H1 (cell line): ENCODE measurements at regions not wholly inside any gene's neighbourhood (a gene's known extent, or its start where the extent isn't known, plus 50 kb on each side); places are given as distances from the start of the nearest gene placed in this dataset.
"Not testable (repeated sequence)": the region's sequence is repeated elsewhere in the genome, so short reads cannot be mapped to it uniquely, and the experiment has no call there.

Experiments
- CTCF ChIA-PET: fragments of 300-600 bp; sonication (Branson Sonifier 250); formaldehyde crosslinking; loops from one replicate; lab custom pipeline; 2021; ENCODE audit not compliant: partially characterized antibody; lab: Charles Lee
- POLR2A ChIA-PET: fragments of 300-600 bp; sonication (Branson Sonifier 250); formaldehyde crosslinking; loops from one replicate; lab custom pipeline; 2021; ENCODE audit warnings: inconsistent platforms; ENCODE audit not compliant: partially characterized antibody; lab: Charles Lee
- DNase-seq, 2 experiments: peaks; one replicate each; pipeline versions ENCODE4 v3.0.0 to v3.0.0-alpha.2; 2010 to 2022; ENCODE audit warnings: low spot score in 2 of 2, low read depth in 1 of 2, mixed read lengths in 1 of 2
- FAIRE-seq: peaks from 2 replicates; lab custom pipeline; 2011; peaks lifted over from hg19 to GRCh38; lab: Jason Lieb, UNC
- H2AFZ ChIP-seq: 2 replicates; pipeline ENCODE4 v1.8.1; 2012; ENCODE audit warnings: low read length, inconsistent platforms
- H2AK5ac ChIP-seq: 2 replicates; pipeline ENCODE4 v1.6.1; 2013; ENCODE audit warnings: low read depth, low read length
- H2BK120ac ChIP-seq: replicated peaks from 2 replicates; pipeline ENCODE3; 2013; ENCODE audit warnings: low read depth, low read length, inconsistent platforms
- H2BK12ac ChIP-seq: 2 replicates; pipeline ENCODE4 v1.6.1; 2013; ENCODE audit warnings: low read depth, low read length
- H2BK15ac ChIP-seq: 2 replicates; pipeline ENCODE4 v1.6.1; 2013; ENCODE audit warnings: low read length
- H2BK20ac ChIP-seq: 2 replicates; pipeline ENCODE4 v1.6.1; 2013; ENCODE audit warnings: low read length
- H2BK5ac ChIP-seq: 2 replicates; pipeline ENCODE4 v1.6.1; 2013; ENCODE audit warnings: low read depth, low read length
- H3K14ac ChIP-seq: 2 replicates; pipeline ENCODE4 v1.6.1; 2013; ENCODE audit warnings: inconsistent platforms; ENCODE audit not compliant: insufficient read length
- H3K18ac ChIP-seq: 2 replicates; pipeline ENCODE4 v1.6.1; 2013; ENCODE audit warnings: low read length; ENCODE audit errors: extremely low read depth
- H3K23ac ChIP-seq: 2 replicates; pipeline ENCODE4 v1.6.1; 2013; ENCODE audit warnings: inconsistent platforms; ENCODE audit not compliant: insufficient read length
- H3K23me2 ChIP-seq: 2 replicates; pipeline ENCODE4 v1.6.1; 2013; ENCODE audit warnings: low read depth, low read length
- H3K27ac ChIP-seq: 2 replicates; pipeline ENCODE4 v1.6.1; 2011; ENCODE audit warnings: low read depth, low read length, inconsistent platforms
- H3K27me3 ChIP-seq, 4 experiments: replicated peaks in 1 of 4; 1 replicate in 1 of 4; 2 replicates in 3 of 4; pipeline versions ENCODE4 v1.6.1 to v1.8.1; 2011 to 2013; ENCODE audit warnings: low read length in 3 of 4, mild to moderate bottlenecking in 3 of 4, inconsistent platforms in 2 of 4, mixed read lengths in 2 of 4, moderate library complexity in 1 of 4; ENCODE audit not compliant: control insufficient read depth in 3 of 4, insufficient read depth in 3 of 4; ENCODE audit errors: extremely low read depth in 1 of 4
- H3K36me3 ChIP-seq, 4 experiments: 2 replicates each; pipeline versions ENCODE4 v1.6.1 to v1.8.1; 2011 to 2013; ENCODE audit warnings: mild to moderate bottlenecking in 4 of 4, low read length in 3 of 4, moderate library complexity in 2 of 4, control low read depth in 1 of 4, inconsistent platforms in 1 of 4; ENCODE audit not compliant: insufficient read depth in 4 of 4, control insufficient read depth in 2 of 4
- H3K4ac ChIP-seq: replicated peaks from 2 replicates; pipeline ENCODE3; 2013; ENCODE audit warnings: low read length, low read depth, mixed read lengths, inconsistent platforms; ENCODE audit not compliant: insufficient read length
- H3K4me1 ChIP-seq, 4 experiments: replicated peaks in 1 of 4; 1 replicate in 1 of 4; 2 replicates in 3 of 4; pipeline versions ENCODE4 v1.6.1 to v1.8.1; 2011 to 2013; ENCODE audit warnings: low read length in 3 of 4, inconsistent platforms in 2 of 4, mixed read lengths in 1 of 4; ENCODE audit not compliant: insufficient read depth in 4 of 4, control insufficient read depth in 3 of 4
- H3K4me2 ChIP-seq, 2 experiments: 2 replicates each; pipeline versions ENCODE4 v1.6.1 to v1.8.1; 2011 to 2013; ENCODE audit warnings: low read depth in 2 of 2, low read length in 2 of 2, control low read depth in 1 of 2, inconsistent platforms in 1 of 2, mild to moderate bottlenecking in 1 of 2; ENCODE audit not compliant: insufficient read depth in 1 of 2
- H3K4me3 ChIP-seq, 4 experiments: fragments of 200-600, 300-600 bp in 1 of 4; sonication (generic), shearing (Covaris generic), sonication (Bioruptor Twin) in 1 of 4; 2 replicates each; pipeline versions ENCODE4 v1.5.1 to v1.8.1; 2011 to 2016; ENCODE audit warnings: low read length in 4 of 4, low read depth in 3 of 4, control low read depth in 2 of 4, inconsistent platforms in 2 of 4, mild to moderate bottlenecking in 2 of 4, mixed read lengths in 1 of 4, moderate library complexity in 1 of 4; ENCODE audit not compliant: insufficient read depth in 2 of 4; ENCODE audit errors: extremely low read depth in 1 of 4
- H3K56ac ChIP-seq: replicated peaks from 2 replicates; pipeline ENCODE3; 2013; ENCODE audit warnings: low read depth, mild to moderate bottlenecking, mixed read lengths, low read length, inconsistent platforms; ENCODE audit not compliant: insufficient read length
- H3K79me1 ChIP-seq: 2 replicates; pipeline ENCODE4 v1.6.1; 2013; ENCODE audit warnings: low read depth, low read length, control low read depth
- H3K79me2 ChIP-seq, 2 experiments: 2 replicates each; pipeline versions ENCODE4 v1.6.1 to v1.8.1; 2012 to 2013; ENCODE audit warnings: low read length in 2 of 2, mild to moderate bottlenecking in 2 of 2, inconsistent platforms in 1 of 2; ENCODE audit not compliant: insufficient read depth in 2 of 2, control insufficient read depth in 1 of 2
- H3K9ac ChIP-seq, 4 experiments: replicated peaks in 1 of 4; 1 replicate in 1 of 4; 2 replicates in 3 of 4; pipeline versions ENCODE4 v1.6.1 to v1.8.1; 2011 to 2013; ENCODE audit warnings: low read depth in 3 of 4, low read length in 3 of 4, control low read depth in 2 of 4, mild to moderate bottlenecking in 2 of 4, moderate library complexity in 2 of 4, inconsistent platforms in 1 of 4; ENCODE audit errors: extremely low read depth in 1 of 4
- H3K9me3 ChIP-seq, 2 experiments: 2 replicates each; pipeline versions ENCODE4 v1.6.1 to v1.8.1; 2012 to 2013; ENCODE audit warnings: mild to moderate bottlenecking in 2 of 2, moderate library complexity in 2 of 2, control low read depth in 1 of 2, inconsistent platforms in 1 of 2, low read depth in 1 of 2, low read length in 1 of 2, mixed read lengths in 1 of 2; ENCODE audit not compliant: insufficient read depth in 2 of 2
- H4K20me1 ChIP-seq, 2 experiments: replicated peaks in 1 of 2; 2 replicates each; pipeline versions ENCODE3 to v1.8.1; 2011 to 2013; ENCODE audit warnings: inconsistent platforms in 2 of 2, low read length in 2 of 2, mild to moderate bottlenecking in 1 of 2; ENCODE audit not compliant: insufficient read depth in 2 of 2, control insufficient read depth in 1 of 2
- H4K5ac ChIP-seq: 2 replicates; pipeline ENCODE4 v1.6.1; 2013; ENCODE audit warnings: low read length, low read depth, mixed read lengths, inconsistent platforms; ENCODE audit not compliant: insufficient read length
- H4K8ac ChIP-seq: 2 replicates; pipeline ENCODE4 v1.8.0; 2013; ENCODE audit warnings: mild to moderate bottlenecking, moderate library complexity, low read length, inconsistent platforms; ENCODE audit not compliant: insufficient read depth; ENCODE audit errors: extremely low read depth
- H4K91ac ChIP-seq: replicated peaks from 2 replicates; pipeline ENCODE3; 2013; ENCODE audit warnings: low read length, mixed read lengths, inconsistent platforms; ENCODE audit not compliant: insufficient read length
- WGBS, 2 experiments: shearing (Covaris generic) in 1 of 2; methylation state at CpG; one replicate each; pipeline versions ENCODE4 v1.1.6 to v1.1.7; 2013 to 2015; ENCODE audit warnings: low lambda C conversion rate in 2 of 2, mixed read lengths in 2 of 2, inconsistent platforms in 1 of 2, low coverage in 1 of 2, missing lambda C conversion rate in 1 of 2; ENCODE audit not compliant: insufficient replicate concordance in 2 of 2, insufficient coverage in 1 of 2, insufficient read length in 1 of 2; ENCODE audit errors: extremely low coverage in 1 of 2, missing lambda C conversion rate in 1 of 2; 5-methylcytosine and 5-hydroxymethylcytosine counted together

GRCh38 chr10:45541032-45541431 lies 131.5 kb downstream of the ZFAND4 start:
- H3K36me3 ChIP-seq, H3K56ac ChIP-seq, FAIRE-seq, H3K79me2 ChIP-seq, H3K23me2 ChIP-seq, H4K8ac ChIP-seq, DNase-seq, H3K9ac ChIP-seq, H3K4me3 ChIP-seq, H2BK5ac ChIP-seq, H2BK12ac ChIP-seq, H4K5ac ChIP-seq, H4K91ac ChIP-seq, POLR2A ChIA-PET, H3K18ac ChIP-seq, H3K23ac ChIP-seq, H3K79me1 ChIP-seq, H2AFZ ChIP-seq, H2BK20ac ChIP-seq, H3K4ac ChIP-seq, H3K4me1 ChIP-seq, H3K14ac ChIP-seq, H2BK120ac ChIP-seq, H2BK15ac ChIP-seq, H2AK5ac ChIP-seq, H3K27ac ChIP-seq, H3K9me3 ChIP-seq, H4K20me1 ChIP-seq, H3K4me2 ChIP-seq, H3K27me3 ChIP-seq: not testable (repeated sequence)
- WGBS, 2 experiments: 91% methylated on average over 5 of the region's 5 CpGs; no CpG with 5 or more reads in 1 of the 2 experiments
- CTCF ChIA-PET: interaction anchor here (0.5 kb wide), 1 partner anchor 127 kb away, joined by 3 read pairs; no protein-coding TSS in a partner anchor

- H3K14ac ChIP-seq, H4K8ac ChIP-seq, H2BK15ac ChIP-seq, H2BK20ac ChIP-seq, H4K91ac ChIP-seq, H2BK12ac ChIP-seq, H2AK5ac ChIP-seq, H3K56ac ChIP-seq, H2BK5ac ChIP-seq, POLR2A ChIA-PET, H3K27ac ChIP-seq, H2AFZ ChIP-seq, FAIRE-seq, H3K18ac ChIP-seq, H3K79me1 ChIP-seq, CTCF ChIA-PET, H3K4me3 ChIP-seq, H3K36me3 ChIP-seq, H2BK120ac ChIP-seq, H3K4me1 ChIP-seq, H3K4ac ChIP-seq, H4K20me1 ChIP-seq, H3K23ac ChIP-seq, H4K5ac ChIP-seq, H3K27me3 ChIP-seq, H3K79me2 ChIP-seq, H3K23me2 ChIP-seq, H3K4me2 ChIP-seq, H3K9me3 ChIP-seq, DNase-seq, H3K9ac ChIP-seq: not testable (repeated sequence)
- WGBS, 2 experiments: 95% methylated on average over 2 of the region's 2 CpGs; no CpG with 5 or more reads in 1 of the 2 experiments
Observed at GRCh38 chr10:45540589-45540988, 132.0 kb downstream of the ZFAND4 start.
